Suprapubic skin (tissue), 4 donors: ENCODE measurements at regions not wholly inside any gene's neighbourhood (a gene's known extent, or its start where the extent isn't known, plus 50 kb on each side); places are given as distances from the start of the nearest gene placed in this dataset.
"Not testable (repeated sequence)": the region's sequence is repeated elsewhere in the genome, so short reads cannot be mapped to it uniquely, and the experiment has no call there.

Experiments
- DNase-seq, 2 donors: peaks; one replicate each; pipeline ENCODE4 v3.0.0-alpha.2; 2019; ENCODE audit warnings: low spot score in 2 of 2
- H3K27ac ChIP-seq: fragments of 200-600 bp; sonication (generic); one replicate; pipeline ENCODE4 v1.5.1; 2019
- H3K27me3 ChIP-seq: fragments of 200-600 bp; sonication (generic); one replicate; pipeline ENCODE4 v1.5.1; 2019
- H3K36me3 ChIP-seq: fragments of 200-600 bp; sonication (generic); one replicate; pipeline ENCODE4 v1.5.1; 2019
- H3K4me1 ChIP-seq: fragments of 200-600 bp; sonication (generic); one replicate; pipeline ENCODE4 v1.5.1; 2019
- H3K4me3 ChIP-seq: fragments of 200-600 bp; sonication (generic); one replicate; pipeline ENCODE4 v1.5.1; 2019; ENCODE audit warnings: mild to moderate bottlenecking
- H3K9me3 ChIP-seq: fragments of 200-600 bp; sonication (generic); one replicate; pipeline ENCODE4 v1.5.1; 2019
- EP300 ChIP-seq: sonication (generic); formaldehyde crosslinking; IDR thresholded peaks from one replicate; pipeline ENCODE4 v1.6.1; 2017; ENCODE audit warnings: antibody characterized with exemption
- POLR2A ChIP-seq, 2 donors: fragments of 450-650 bp; IDR thresholded peaks; one replicate each; pipeline ENCODE4 v1.6.1; 2017; ENCODE audit warnings: antibody characterized with exemption in 2 of 2, mild to moderate bottlenecking in 2 of 2, moderate library complexity in 2 of 2
- POLR2AphosphoS5 ChIP-seq, 3 donors: sonication (generic); formaldehyde crosslinking; IDR thresholded peaks; one replicate each; pipeline ENCODE4 v1.6.1; 2017; ENCODE audit warnings: antibody characterized with exemption in 3 of 3
- WGBS: methylation state at CpG from one replicate; pipeline ENCODE4 v1.1.5; 2018; 5-methylcytosine and 5-hydroxymethylcytosine counted together
- TF ChIP-seq, protein P1 (sequence below), 2 donors: fragments of 200-600 bp in 1 of 2; fragments of 450-650 bp in 1 of 2; sonication (generic) in 1 of 2; IDR thresholded peaks; one replicate each; pipeline ENCODE4 v1.5.1; 2016 to 2019; ENCODE audit warnings: antibody characterized with exemption in 2 of 2, mild to moderate bottlenecking in 1 of 2, moderate library complexity in 1 of 2

DNA sequence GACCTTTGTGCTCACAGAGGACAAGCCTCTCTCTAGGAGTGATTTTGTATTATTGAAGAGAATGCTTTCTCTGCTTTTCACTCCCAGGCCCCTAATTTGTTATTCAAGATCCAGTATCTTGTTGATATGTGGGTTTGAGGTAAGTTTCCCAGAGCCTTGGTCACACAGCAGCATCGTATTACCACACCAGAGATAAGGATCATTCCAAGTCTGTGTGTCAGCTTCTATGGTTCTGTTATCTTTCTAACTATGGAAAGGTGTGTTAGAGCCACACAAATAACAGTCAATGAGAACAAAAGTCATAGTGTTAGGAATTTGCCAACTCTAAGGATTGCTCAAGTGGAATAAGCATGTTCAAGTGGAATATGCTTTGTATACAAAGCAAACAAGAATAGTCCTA lies 1208.3 kb downstream of the GATA3 start:
- Histone ChIP-seq H3K9me3 (no peaks in the 10 kb centered on the region), H3K27me3 (peaks cover 6% of the 10 kb centered on the region), H3K4me1 (no peaks in the 10 kb centered on the region), H3K36me3 (no peaks in the 10 kb centered on the region), H3K4me3 (no peak overlapping the region), H3K27ac (no peak overlapping the region)
- WGBS: 33% methylated on average over 1 of the region's 1 CpG
- TF ChIP-seq POLR2AphosphoS5 (IDR thresholded peaks at IDR 0.05): no peak
- no peak for TF ChIP-seq POLR2A (IDR thresholded peaks at IDR 0.05)
- TF ChIP-seq, protein P1, sequence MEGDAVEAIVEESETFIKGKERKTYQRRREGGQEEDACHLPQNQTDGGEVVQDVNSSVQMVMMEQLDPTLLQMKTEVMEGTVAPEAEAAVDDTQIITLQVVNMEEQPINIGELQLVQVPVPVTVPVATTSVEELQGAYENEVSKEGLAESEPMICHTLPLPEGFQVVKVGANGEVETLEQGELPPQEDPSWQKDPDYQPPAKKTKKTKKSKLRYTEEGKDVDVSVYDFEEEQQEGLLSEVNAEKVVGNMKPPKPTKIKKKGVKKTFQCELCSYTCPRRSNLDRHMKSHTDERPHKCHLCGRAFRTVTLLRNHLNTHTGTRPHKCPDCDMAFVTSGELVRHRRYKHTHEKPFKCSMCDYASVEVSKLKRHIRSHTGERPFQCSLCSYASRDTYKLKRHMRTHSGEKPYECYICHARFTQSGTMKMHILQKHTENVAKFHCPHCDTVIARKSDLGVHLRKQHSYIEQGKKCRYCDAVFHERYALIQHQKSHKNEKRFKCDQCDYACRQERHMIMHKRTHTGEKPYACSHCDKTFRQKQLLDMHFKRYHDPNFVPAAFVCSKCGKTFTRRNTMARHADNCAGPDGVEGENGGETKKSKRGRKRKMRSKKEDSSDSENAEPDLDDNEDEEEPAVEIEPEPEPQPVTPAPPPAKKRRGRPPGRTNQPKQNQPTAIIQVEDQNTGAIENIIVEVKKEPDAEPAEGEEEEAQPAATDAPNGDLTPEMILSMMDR (IDR thresholded peaks at IDR 0.05): no peak
- no peak for TF ChIP-seq EP300
- no peak for DNase-seq

DNA sequence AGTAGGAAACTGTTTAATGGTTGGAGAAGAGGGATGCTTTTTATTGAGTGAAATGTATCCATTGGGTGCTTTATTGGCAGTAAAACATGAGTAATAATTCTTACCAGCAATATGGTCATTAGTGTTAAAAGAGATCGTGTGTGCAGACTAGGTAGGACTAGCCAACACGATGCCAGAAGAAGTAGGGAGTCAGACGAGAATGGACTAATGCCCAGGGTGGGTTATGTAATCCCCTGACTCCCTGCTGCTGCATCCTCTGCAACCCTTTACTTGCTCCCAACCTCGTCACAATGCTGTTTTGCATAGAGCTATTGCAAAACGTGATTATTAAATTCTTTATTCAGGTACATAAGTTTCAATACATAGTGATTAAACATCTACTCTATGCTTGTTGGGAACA lies 1213.7 kb downstream of the GATA3 start:
- no peak overlapping the region for H3K27ac ChIP-seq
- H3K27me3 ChIP-seq: peaks cover 16% of the 10 kb centered on the region
- no peak for DNase-seq
- H3K9me3 ChIP-seq: no peaks in the 10 kb centered on the region
- TF ChIP-seq, protein P1 (IDR thresholded peaks at IDR 0.05): no peak
- TF ChIP-seq POLR2AphosphoS5 (IDR thresholded peaks at IDR 0.05) (no peak), EP300 (no peak)
- H3K4me3 ChIP-seq: no peak overlapping the region
- WGBS: 65% methylated on average over 5 of the region's 5 CpGs
- H3K36me3 ChIP-seq: no peaks in the 10 kb centered on the region
- no peaks in the 10 kb centered on the region for H3K4me1 ChIP-seq

DNA sequence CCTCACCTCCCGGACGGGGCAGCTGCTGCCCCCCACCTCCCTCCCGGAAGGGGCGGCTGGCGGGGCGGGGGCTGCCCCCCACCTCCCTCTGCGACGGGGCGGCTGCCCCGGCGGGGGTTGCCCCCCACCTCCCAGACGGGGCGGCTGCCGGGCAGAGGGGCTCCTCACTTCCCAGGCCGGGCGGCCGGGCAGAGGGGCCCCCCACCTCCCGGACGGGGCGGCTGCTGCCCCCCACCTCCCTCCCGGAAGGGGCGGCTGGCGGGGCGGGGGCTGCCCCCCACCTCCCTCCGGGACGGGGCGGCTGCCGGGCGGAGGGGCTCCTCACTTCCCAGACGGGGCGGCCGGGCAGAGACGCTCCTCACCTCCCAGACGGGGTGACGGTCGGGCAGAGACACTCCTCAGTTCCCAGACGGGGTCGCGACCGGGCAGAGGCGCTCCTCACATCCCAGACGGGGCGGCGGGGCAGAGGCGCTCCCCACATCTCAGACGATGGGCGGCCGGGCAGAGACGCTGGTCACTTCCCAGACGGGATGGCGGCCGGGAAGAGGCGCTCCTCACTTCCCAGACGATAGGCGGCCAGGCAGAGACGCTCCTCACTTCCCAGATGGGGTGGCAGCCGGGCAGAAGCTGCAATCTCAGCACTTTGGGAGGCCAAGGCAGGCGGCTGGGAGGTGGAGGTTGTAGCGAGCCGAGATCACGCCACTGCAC lies 1218.8 kb downstream of the GATA3 start:
- not testable (repeated sequence) for H3K4me1 ChIP-seq, DNase-seq, H3K27ac ChIP-seq, H3K9me3 ChIP-seq, H3K4me3 ChIP-seq, H3K27me3 ChIP-seq, H3K36me3 ChIP-seq
- WGBS: 97% methylated on average over 25 of the region's 61 CpGs

DNA sequence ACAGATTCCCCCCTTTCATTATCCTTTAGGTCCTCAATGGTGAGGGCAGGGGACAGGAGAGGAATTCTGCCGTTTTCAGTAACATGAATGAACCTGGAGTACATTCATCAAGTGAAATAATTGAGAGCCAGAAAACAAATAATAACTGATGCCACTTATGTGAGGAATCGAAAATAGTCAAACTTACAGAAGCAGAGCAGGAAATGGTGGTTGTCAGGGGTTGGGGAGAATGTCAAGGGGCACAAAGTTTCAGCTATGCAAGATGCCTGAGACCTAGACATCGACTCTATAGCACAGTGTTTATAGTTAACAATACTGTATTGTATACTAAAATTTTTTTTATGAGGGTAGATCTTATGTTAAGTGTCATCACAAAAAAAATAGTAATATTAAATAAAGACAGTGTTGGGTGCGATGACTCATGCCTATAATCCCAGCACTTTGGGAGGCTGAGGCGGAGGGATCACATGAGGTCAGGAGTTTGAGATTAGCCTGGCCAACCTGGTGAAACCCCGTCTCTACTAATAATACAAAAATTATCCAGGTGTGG lies 1219.8 kb downstream of the GATA3 start:
- 73% methylated on average over 6 of the region's 6 CpGs for WGBS
- H3K36me3 ChIP-seq: no peaks in the 10 kb centered on the region
- no peaks in the 10 kb centered on the region for H3K4me1 ChIP-seq
- no peaks in the 10 kb centered on the region for H3K9me3 ChIP-seq
- no peak overlapping the region for H3K4me3 ChIP-seq
- TF ChIP-seq EP300: no peak
- TF ChIP-seq, protein P1 (IDR thresholded peaks at IDR 0.05): no peak
- TF ChIP-seq POLR2AphosphoS5 (IDR thresholded peaks at IDR 0.05): no peak
- no peak for TF ChIP-seq POLR2A (IDR thresholded peaks at IDR 0.05)
- no peak for DNase-seq
- no peak overlapping the region for H3K27ac ChIP-seq
- peaks cover 8% of the 10 kb centered on the region for H3K27me3 ChIP-seq

DNA sequence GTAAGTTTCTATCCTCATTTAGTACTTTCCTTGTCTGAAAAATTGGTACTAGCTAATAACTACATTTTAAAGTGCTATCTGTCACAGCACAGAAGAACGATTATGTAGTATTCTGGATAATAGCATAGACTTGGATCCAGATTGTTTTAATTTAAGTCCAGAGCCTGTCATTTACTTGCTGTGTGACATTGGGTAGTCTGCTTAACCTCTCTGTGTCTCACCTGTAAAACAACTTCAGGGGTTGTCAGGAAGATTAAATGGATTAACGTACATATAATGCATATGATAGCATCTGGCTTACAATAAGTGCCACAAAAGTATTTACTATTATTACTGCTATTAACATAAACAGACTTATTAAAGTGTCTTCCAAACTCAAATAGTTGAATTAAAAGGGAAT lies 1221.4 kb downstream of the GATA3 start:
- Histone ChIP-seq H3K36me3 (no peaks in the 10 kb centered on the region), H3K27me3 (peaks cover 4% of the 10 kb centered on the region), H3K4me1 (no peaks in the 10 kb centered on the region), H3K27ac (no peak overlapping the region), H3K4me3 (no peak overlapping the region), H3K9me3 (no peaks in the 10 kb centered on the region)
- no peak for DNase-seq
- TF ChIP-seq, protein P1 (IDR thresholded peaks at IDR 0.05): no peak
- TF ChIP-seq POLR2AphosphoS5 (IDR thresholded peaks at IDR 0.05): no peak
- TF ChIP-seq POLR2A (IDR thresholded peaks at IDR 0.05): no peak
- TF ChIP-seq EP300: no peak
- 67% methylated on average over 2 of the region's 2 CpGs for WGBS
